H9 (cell line): ENCODE measurements at regions not wholly inside any gene's neighbourhood (a gene's known extent, or its start where the extent isn't known, plus 50 kb on each side); places are given as distances from the start of the nearest gene placed in this dataset.

Source experiments
- DNase-seq: peaks from one replicate; pipeline ENCODE4 v3.0.0-alpha.2; 2017
- H2AFZ ChIP-seq: one replicate; pipeline ENCODE4 v1.6.1; 2013; ENCODE audit warnings: mild to moderate bottlenecking, low read length, control low read depth, moderate library complexity
- H2AK5ac ChIP-seq: 2 replicates; pipeline ENCODE4 v1.6.1; 2013; ENCODE audit warnings: low read length, control low read depth, mixed read lengths; ENCODE audit not compliant: insufficient read length
- H2BK120ac ChIP-seq: one replicate; pipeline ENCODE4 v1.6.1; 2013; ENCODE audit warnings: low read depth, mild to moderate bottlenecking, low read length, control low read depth, inconsistent platforms; ENCODE audit not compliant: poor library complexity, severe bottlenecking
- H2BK12ac ChIP-seq: 2 replicates; pipeline ENCODE4 v1.6.1; 2013; ENCODE audit warnings: low read length, control low read depth, mixed read lengths, low read depth; ENCODE audit not compliant: insufficient read length
- H2BK15ac ChIP-seq: 2 replicates; pipeline ENCODE4 v1.6.1; 2013; ENCODE audit warnings: low read depth, low read length, control low read depth
- H2BK20ac ChIP-seq: one replicate; pipeline ENCODE4 v1.6.1; 2013; ENCODE audit warnings: low read depth, mild to moderate bottlenecking, low read length, control low read depth, inconsistent platforms; ENCODE audit not compliant: poor library complexity, severe bottlenecking
- H2BK5ac ChIP-seq: 2 replicates; pipeline ENCODE4 v1.6.1; 2013; ENCODE audit warnings: low read length, control low read depth, mixed read lengths; ENCODE audit not compliant: insufficient read length
- H3K14ac ChIP-seq: 2 replicates; pipeline ENCODE4 v1.6.1; 2013; ENCODE audit warnings: low read length, control low read depth; ENCODE audit not compliant: insufficient read depth
- H3K18ac ChIP-seq: 2 replicates; pipeline ENCODE4 v1.6.1; 2013; ENCODE audit warnings: low read depth, mild to moderate bottlenecking, mixed read lengths, low read length, control low read depth; ENCODE audit not compliant: insufficient read length
- H3K23ac ChIP-seq: 2 replicates; pipeline ENCODE4 v1.6.1; 2013; ENCODE audit warnings: low read length, control low read depth, mixed read lengths, low read depth; ENCODE audit not compliant: insufficient read length
- H3K23me2 ChIP-seq: 2 replicates; pipeline ENCODE4 v1.6.1; 2013; ENCODE audit warnings: low read depth, mild to moderate bottlenecking, mixed read lengths, low read length, control low read depth; ENCODE audit not compliant: insufficient read length, poor library complexity, severe bottlenecking
- H3K27ac ChIP-seq: 2 replicates; pipeline ENCODE4 v1.5.1; 2013; ENCODE audit warnings: low read length, control low read depth, mixed read lengths, low read depth; ENCODE audit not compliant: insufficient read length
- H3K27me3 ChIP-seq: 2 replicates; pipeline ENCODE4 v1.6.1; 2013; ENCODE audit warnings: low read length, control low read depth, inconsistent platforms; ENCODE audit not compliant: insufficient read depth
- H3K4ac ChIP-seq: 2 replicates; pipeline ENCODE4 v1.6.1; 2013; ENCODE audit warnings: low read depth, mild to moderate bottlenecking, control low read depth, inconsistent platforms, low read length, moderate library complexity
- H3K4me1 ChIP-seq: 2 replicates; pipeline ENCODE4 v1.6.1; 2013; ENCODE audit warnings: low read length, control low read depth, inconsistent platforms; ENCODE audit not compliant: insufficient read depth
- H3K4me2 ChIP-seq: 2 replicates; pipeline ENCODE4 v1.6.1; 2013; ENCODE audit warnings: low read length, control low read depth, mixed read lengths; ENCODE audit not compliant: insufficient read length, insufficient read depth
- H3K56ac ChIP-seq: 2 replicates; pipeline ENCODE4 v1.6.1; 2013; ENCODE audit warnings: low read depth, mild to moderate bottlenecking, mixed read lengths, low read length, control low read depth; ENCODE audit not compliant: insufficient read length
- H3K79me1 ChIP-seq: 2 replicates; pipeline ENCODE4 v1.6.1; 2013; ENCODE audit warnings: low read depth, mild to moderate bottlenecking, moderate library complexity, low read length, control low read depth, inconsistent platforms; ENCODE audit not compliant: insufficient read depth, poor library complexity, severe bottlenecking
- H3K79me2 ChIP-seq: 2 replicates; pipeline ENCODE4 v1.6.1; 2013; ENCODE audit warnings: low read length, control low read depth, inconsistent platforms; ENCODE audit not compliant: insufficient read depth
- H3K9ac ChIP-seq: 2 replicates; pipeline ENCODE4 v1.6.1; 2013; ENCODE audit warnings: low read length, control low read depth, mixed read lengths; ENCODE audit not compliant: insufficient read length; ENCODE audit errors: extremely low read depth
- H3K9me3 ChIP-seq: one replicate; pipeline ENCODE4 v1.6.1; 2013; ENCODE audit warnings: low read depth, low read length, inconsistent platforms; ENCODE audit not compliant: control insufficient read depth
- H3T11ph ChIP-seq: one replicate; pipeline ENCODE4 v1.6.1; 2013; ENCODE audit warnings: mild to moderate bottlenecking, low read length, control low read depth, inconsistent platforms
- H4K20me1 ChIP-seq: one replicate; pipeline ENCODE4 v1.6.1; 2013; ENCODE audit not compliant: control insufficient read depth, insufficient read length, insufficient read depth
- H4K5ac ChIP-seq: 2 replicates; pipeline ENCODE4 v1.6.1; 2013; ENCODE audit warnings: low read depth, mild to moderate bottlenecking, mixed read lengths, low read length, control low read depth; ENCODE audit not compliant: insufficient read length
- H4K8ac ChIP-seq: replicated peaks from 2 replicates; pipeline ENCODE4 v1.6.1; 2013; ENCODE audit warnings: low read length, control low read depth, mixed read lengths, low read depth; ENCODE audit not compliant: insufficient read length
- H4K91ac ChIP-seq: 2 replicates; pipeline ENCODE4 v1.6.1; 2013; ENCODE audit warnings: low read depth, mild to moderate bottlenecking, moderate library complexity, mixed read lengths, low read length, control low read depth; ENCODE audit not compliant: insufficient read length
- H3K27ac Mint-ChIP-seq, 3 experiments: 2 replicates in 2 of 3; 3 replicates in 1 of 3; pipeline ENCODE4 v1.8.0; 2020 to 2021; ENCODE audit warnings: mixed read lengths in 3 of 3, mild to moderate bottlenecking in 1 of 3, moderate library complexity in 1 of 3
- H3K27me3 Mint-ChIP-seq: 2 replicates; pipeline ENCODE4 v1.8.0; 2021; ENCODE audit warnings: low read depth, mild to moderate bottlenecking, moderate library complexity, mixed read lengths
- H3K36me3 Mint-ChIP-seq, 3 experiments: 2 replicates in 2 of 3; 3 replicates in 1 of 3; pipeline ENCODE4 v1.8.0; 2020 to 2021; ENCODE audit warnings: low read depth in 3 of 3, mixed read lengths in 3 of 3; ENCODE audit not compliant: insufficient read depth in 1 of 3
- H3K4me1 Mint-ChIP-seq, 2 experiments: 2 replicates each; pipeline ENCODE4 v1.8.0; 2020; ENCODE audit warnings: mixed read lengths in 2 of 2
- H3K4me3 Mint-ChIP-seq, 2 experiments: 2 replicates in 1 of 2; 3 replicates in 1 of 2; pipeline ENCODE4 v1.8.0; 2020 to 2021; ENCODE audit warnings: mild to moderate bottlenecking in 2 of 2, mixed read lengths in 2 of 2, moderate library complexity in 1 of 2
- H3K9me3 Mint-ChIP-seq, 2 experiments: 2 replicates in 1 of 2; 3 replicates in 1 of 2; pipeline ENCODE4 v1.8.0; 2020; ENCODE audit warnings: mild to moderate bottlenecking in 2 of 2, mixed read lengths in 2 of 2, moderate library complexity in 1 of 2
- WGBS: extraction: QIAGEN DNeasy Blood & Tissue Kit; methylation state at CpG from one replicate; pipeline ENCODE4 v1.1.7; 2013; ENCODE audit warnings: missing lambda C conversion rate, low lambda C conversion rate, mixed read lengths; ENCODE audit not compliant: insufficient read length; ENCODE audit errors: extremely low coverage; 5-methylcytosine and 5-hydroxymethylcytosine counted together
- TF ChIP-seq, protein P1 (sequence below): fragments of 200-600 bp; sonication (generic); conservative IDR thresholded peaks from 3 replicates; pipeline ENCODE4 v1.8.0; 2021; ENCODE audit warnings: antibody characterized with exemption, mild to moderate bottlenecking

- no peak overlapping the region for H3T11ph ChIP-seq
- TF ChIP-seq, protein P1, sequence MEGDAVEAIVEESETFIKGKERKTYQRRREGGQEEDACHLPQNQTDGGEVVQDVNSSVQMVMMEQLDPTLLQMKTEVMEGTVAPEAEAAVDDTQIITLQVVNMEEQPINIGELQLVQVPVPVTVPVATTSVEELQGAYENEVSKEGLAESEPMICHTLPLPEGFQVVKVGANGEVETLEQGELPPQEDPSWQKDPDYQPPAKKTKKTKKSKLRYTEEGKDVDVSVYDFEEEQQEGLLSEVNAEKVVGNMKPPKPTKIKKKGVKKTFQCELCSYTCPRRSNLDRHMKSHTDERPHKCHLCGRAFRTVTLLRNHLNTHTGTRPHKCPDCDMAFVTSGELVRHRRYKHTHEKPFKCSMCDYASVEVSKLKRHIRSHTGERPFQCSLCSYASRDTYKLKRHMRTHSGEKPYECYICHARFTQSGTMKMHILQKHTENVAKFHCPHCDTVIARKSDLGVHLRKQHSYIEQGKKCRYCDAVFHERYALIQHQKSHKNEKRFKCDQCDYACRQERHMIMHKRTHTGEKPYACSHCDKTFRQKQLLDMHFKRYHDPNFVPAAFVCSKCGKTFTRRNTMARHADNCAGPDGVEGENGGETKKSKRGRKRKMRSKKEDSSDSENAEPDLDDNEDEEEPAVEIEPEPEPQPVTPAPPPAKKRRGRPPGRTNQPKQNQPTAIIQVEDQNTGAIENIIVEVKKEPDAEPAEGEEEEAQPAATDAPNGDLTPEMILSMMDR = no peak
These were observed 247.5 kb upstream of the GMDS start for GRCh38 chr6:2492686-2493523.

More at GRCh38 chr6:2492686-2493523, 247.5 kb upstream of the GMDS start:
- Mint-ChIP-seq H3K9me3 (no peaks in the 10 kb centered on the region; a peak in 2 of 5 replicates), H3K4me3 (no peak overlapping the region), H3K27me3 (peaks cover under 1% of the 10 kb centered on the region), H3K4me1 (peaks cover 4 to 9% of the 10 kb centered on the region in 2 experiments), H3K36me3 (no peaks in the 10 kb centered on the region; a peak in 2 of 7 replicates), H3K27ac (peak overlapping the region in 2 of 3 experiments; percentile 12 to 49; a peak in 1 of 7 replicates)
- Histone ChIP-seq H4K91ac (no peak overlapping the region), H4K20me1 (no peaks in the 10 kb centered on the region), H3K27me3 (no peaks in the 10 kb centered on the region), H2BK12ac (no peak overlapping the region), H3K4ac (no peak overlapping the region), H4K8ac (no peak overlapping the region), H2BK20ac (no peak overlapping the region), H3K4me1 (no peaks in the 10 kb centered on the region), H3K4me2 (no peak overlapping the region), H2BK120ac (no peak overlapping the region), H4K5ac (no peak overlapping the region), H2AFZ (no peak overlapping the region), H2AK5ac (no peak overlapping the region), H3K56ac (no peak overlapping the region), H3K9me3 (no peaks in the 10 kb centered on the region), H3K23me2 (no peaks in the 10 kb centered on the region), H3K18ac (no peak overlapping the region), H3K79me2 (no peaks in the 10 kb centered on the region), H3K14ac (no peak overlapping the region), H2BK15ac (no peak overlapping the region), H3K9ac (no peak overlapping the region), H3K23ac (no peak overlapping the region), H2BK5ac (no peak overlapping the region), H3K79me1 (no peaks in the 10 kb centered on the region), H3K27ac (no peak overlapping the region)
- no CpG with 5 or more reads among the region's 12 CpGs for WGBS
- no peak for DNase-seq
